Gastroesophageal sphincter (tissue), 4 donors: ENCODE measurements at regions not wholly inside any gene's neighbourhood (a gene's known extent, or its start where the extent isn't known, plus 50 kb on each side); places are given as distances from the start of the nearest gene placed in this dataset.

Source experiments
- ATAC-seq: fragments of 150-250 bp; one replicate; pipeline ENCODE4 v1.9.1; 2016; ENCODE audit warnings: mild to moderate bottlenecking, moderate library complexity
- H3K27ac ChIP-seq, 4 donors: fragments of 200-600 bp; sonication (generic) in 3 of 4; 1 replicate in 3 of 4; 2 replicates in 1 of 4; pipeline ENCODE4 v1.5.1; 2016 to 2019
- H3K27me3 ChIP-seq: fragments of 200-600 bp; sonication (generic); one replicate; pipeline ENCODE4 v1.5.1; 2019
- H3K36me3 ChIP-seq, 2 donors: fragments of 200-600 bp; sonication (generic); one replicate each; pipeline ENCODE4 v1.5.1; 2019; ENCODE audit warnings: control low read depth in 1 of 2
- H3K4me1 ChIP-seq, 3 donors: fragments of 200-600 bp; sonication (generic); 1 replicate in 2 of 3; 2 replicates in 1 of 3; pipeline ENCODE4 v1.5.1; 2016 to 2019; ENCODE audit warnings: control low read depth in 2 of 3
- H3K4me3 ChIP-seq, 2 donors: fragments of 200-600 bp; sonication (generic); one replicate each; pipeline ENCODE4 v1.5.1; 2019; ENCODE audit warnings: mild to moderate bottlenecking in 1 of 2, moderate library complexity in 1 of 2
- H3K9me3 ChIP-seq, 3 donors: fragments of 200-600 bp; sonication (generic); one replicate each; pipeline ENCODE4 v1.5.1; 2017 to 2019; ENCODE audit warnings: control low read depth in 2 of 3
- EP300 ChIP-seq: sonication (generic); formaldehyde crosslinking; IDR thresholded peaks from one replicate; pipeline ENCODE4 v1.6.1; 2017; ENCODE audit warnings: antibody characterized with exemption, mild to moderate bottlenecking
- POLR2A ChIP-seq, 2 donors: fragments of 450-650 bp; IDR thresholded peaks; one replicate each; pipeline ENCODE4 v1.6.1; 2017; ENCODE audit warnings: antibody characterized with exemption in 2 of 2, mild to moderate bottlenecking in 2 of 2, moderate library complexity in 1 of 2
- POLR2AphosphoS5 ChIP-seq: sonication (generic); formaldehyde crosslinking; IDR thresholded peaks from one replicate; pipeline ENCODE4 v1.6.1; 2017; ENCODE audit warnings: antibody characterized with exemption
- WGBS, 2 donors: methylation state at CpG; one replicate each; pipeline ENCODE4 v1.1.5; 2018; ENCODE audit warnings: low coverage in 1 of 2; 5-methylcytosine and 5-hydroxymethylcytosine counted together
- TF ChIP-seq, protein P1 (sequence below), 4 experiments: fragments of 200-600 bp in 2 of 4; fragments of 450-650 bp in 2 of 4; sonication (generic) in 1 of 4; IDR thresholded peaks; one replicate each; pipeline ENCODE4 v1.5.1; 2017 to 2019; ENCODE audit warnings: antibody characterized with exemption in 4 of 4, mild to moderate bottlenecking in 2 of 4, moderate library complexity in 2 of 4

DNA sequence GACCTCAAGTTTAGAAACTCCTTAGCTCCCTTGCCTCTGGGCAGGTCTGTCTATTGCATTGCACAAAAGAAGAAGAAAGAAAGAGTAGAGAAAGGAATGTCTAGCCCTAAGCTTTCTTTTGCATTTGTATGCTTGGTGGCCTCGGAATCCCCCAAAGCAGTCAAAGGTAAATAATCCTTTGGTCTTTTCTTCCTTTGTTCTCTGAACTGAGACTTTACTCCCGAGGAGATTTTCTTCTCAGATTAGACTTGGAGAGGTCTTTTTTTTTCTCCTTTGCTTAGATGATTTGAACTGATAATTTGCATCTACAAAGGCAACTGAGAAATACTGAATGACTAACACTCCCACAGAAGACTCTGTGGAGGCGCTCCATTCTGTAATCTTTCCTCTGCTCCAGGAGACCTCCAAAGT lies 93.2 kb downstream of the AKR1D1 start:
- no peaks in the 10 kb centered on the region for H3K27me3 ChIP-seq
- WGBS, 2 donors: 22 to 38% methylated on average over 3 of the region's 3 CpGs
- no peak overlapping the region for H3K27ac ChIP-seq
- no peaks in the 10 kb centered on the region for H3K4me1 ChIP-seq
- ATAC-seq: no peak
- peaks cover 0 to 23% (median 0%) of the 10 kb centered on the region in 3 donors for H3K9me3 ChIP-seq
- TF ChIP-seq, protein P1, sequence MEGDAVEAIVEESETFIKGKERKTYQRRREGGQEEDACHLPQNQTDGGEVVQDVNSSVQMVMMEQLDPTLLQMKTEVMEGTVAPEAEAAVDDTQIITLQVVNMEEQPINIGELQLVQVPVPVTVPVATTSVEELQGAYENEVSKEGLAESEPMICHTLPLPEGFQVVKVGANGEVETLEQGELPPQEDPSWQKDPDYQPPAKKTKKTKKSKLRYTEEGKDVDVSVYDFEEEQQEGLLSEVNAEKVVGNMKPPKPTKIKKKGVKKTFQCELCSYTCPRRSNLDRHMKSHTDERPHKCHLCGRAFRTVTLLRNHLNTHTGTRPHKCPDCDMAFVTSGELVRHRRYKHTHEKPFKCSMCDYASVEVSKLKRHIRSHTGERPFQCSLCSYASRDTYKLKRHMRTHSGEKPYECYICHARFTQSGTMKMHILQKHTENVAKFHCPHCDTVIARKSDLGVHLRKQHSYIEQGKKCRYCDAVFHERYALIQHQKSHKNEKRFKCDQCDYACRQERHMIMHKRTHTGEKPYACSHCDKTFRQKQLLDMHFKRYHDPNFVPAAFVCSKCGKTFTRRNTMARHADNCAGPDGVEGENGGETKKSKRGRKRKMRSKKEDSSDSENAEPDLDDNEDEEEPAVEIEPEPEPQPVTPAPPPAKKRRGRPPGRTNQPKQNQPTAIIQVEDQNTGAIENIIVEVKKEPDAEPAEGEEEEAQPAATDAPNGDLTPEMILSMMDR (IDR thresholded peaks at IDR 0.05): no peak
- TF ChIP-seq POLR2A (IDR thresholded peaks at IDR 0.05): no peak
- TF ChIP-seq EP300: no peak
- no peak for TF ChIP-seq POLR2AphosphoS5
- H3K36me3 ChIP-seq: no peaks in the 10 kb centered on the region
- H3K4me3 ChIP-seq: no peak overlapping the region

DNA sequence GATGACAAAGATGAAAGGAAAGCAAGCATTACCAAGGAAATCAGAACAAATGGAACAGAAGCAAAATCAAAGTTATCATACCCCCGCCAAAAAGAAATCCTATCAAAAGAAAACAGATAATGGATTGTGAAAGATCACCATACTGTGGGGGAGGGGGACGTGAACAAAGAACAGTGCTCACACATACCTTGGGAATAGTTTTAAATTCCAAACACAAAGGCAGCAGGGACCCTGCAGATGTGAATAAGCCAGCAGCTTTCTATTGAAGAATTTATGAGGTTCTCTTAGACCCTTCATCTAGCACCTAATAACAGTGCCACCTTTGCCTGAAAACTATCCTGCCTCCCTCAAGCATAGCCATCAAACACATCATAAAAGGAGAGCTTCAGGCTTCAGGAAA lies 94.0 kb downstream of the AKR1D1 start:
- Histone ChIP-seq H3K9me3 (peaks cover 0 to 15% (median 0%) of the 10 kb centered on the region in 3 donors), H3K4me3 (no peak overlapping the region), H3K36me3 (no peaks in the 10 kb centered on the region), H3K27me3 (no peaks in the 10 kb centered on the region), H3K27ac (no peak overlapping the region), H3K4me1 (no peaks in the 10 kb centered on the region)
- no peak for ATAC-seq
- 27 to 36% methylated on average over 2 of the region's 2 CpGs for WGBS, 2 donors
- TF ChIP-seq POLR2A (IDR thresholded peaks at IDR 0.05) (no peak), POLR2AphosphoS5 (no peak), EP300 (no peak)
- TF ChIP-seq, protein P1 (IDR thresholded peaks at IDR 0.05): no peak

DNA sequence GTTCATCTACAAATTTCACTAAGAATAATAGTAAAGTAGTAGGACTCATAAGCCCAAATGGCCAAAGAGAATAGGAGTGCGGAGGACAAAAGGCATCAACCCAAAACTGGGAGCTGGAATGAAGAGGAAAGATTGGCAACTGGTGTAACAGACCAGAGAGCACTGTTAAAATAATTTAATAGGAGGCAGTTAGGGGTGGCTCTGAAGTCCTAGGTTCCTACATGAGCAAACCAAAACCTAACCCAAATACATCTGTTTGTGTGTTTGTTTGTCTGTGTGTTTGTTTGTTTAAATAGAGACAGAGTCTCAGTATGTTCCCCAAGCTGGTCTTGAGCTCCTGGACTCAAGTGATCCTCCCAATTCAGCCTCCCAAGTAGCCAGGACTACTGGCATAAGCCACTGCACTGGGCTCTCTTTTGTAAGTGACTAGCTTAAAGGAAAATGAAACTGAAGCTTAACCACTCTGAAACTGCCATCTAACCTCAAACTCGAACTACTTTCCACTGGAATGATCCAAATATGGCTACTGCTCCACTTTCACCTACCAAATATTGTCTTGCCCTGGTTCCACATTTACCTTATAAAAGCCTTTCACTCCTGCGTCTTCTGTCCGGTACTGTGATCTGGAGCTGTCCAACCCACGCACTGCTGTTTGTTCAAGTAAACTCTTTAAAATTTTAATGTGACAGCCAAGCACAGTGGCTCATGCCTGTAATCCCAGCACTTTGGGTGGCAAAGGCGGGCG lies 94.9 kb downstream of the AKR1D1 start:
- H3K4me1 ChIP-seq: no peaks in the 10 kb centered on the region
- ATAC-seq: no peak
- no peaks in the 10 kb centered on the region for H3K36me3 ChIP-seq
- no peak overlapping the region for H3K4me3 ChIP-seq
- TF ChIP-seq POLR2AphosphoS5 (no peak), POLR2A (IDR thresholded peaks at IDR 0.05) (no peak), EP300 (no peak)
- TF ChIP-seq, protein P1 (IDR thresholded peaks at IDR 0.05): no peak
- 61 to 66% methylated on average over 5 of the region's 7 CpGs for WGBS, 2 donors
- H3K9me3 ChIP-seq: peaks cover 0 to 15% (median 0%) of the 10 kb centered on the region in 3 donors
- H3K27me3 ChIP-seq: no peaks in the 10 kb centered on the region
- no peak overlapping the region for H3K27ac ChIP-seq

DNA sequence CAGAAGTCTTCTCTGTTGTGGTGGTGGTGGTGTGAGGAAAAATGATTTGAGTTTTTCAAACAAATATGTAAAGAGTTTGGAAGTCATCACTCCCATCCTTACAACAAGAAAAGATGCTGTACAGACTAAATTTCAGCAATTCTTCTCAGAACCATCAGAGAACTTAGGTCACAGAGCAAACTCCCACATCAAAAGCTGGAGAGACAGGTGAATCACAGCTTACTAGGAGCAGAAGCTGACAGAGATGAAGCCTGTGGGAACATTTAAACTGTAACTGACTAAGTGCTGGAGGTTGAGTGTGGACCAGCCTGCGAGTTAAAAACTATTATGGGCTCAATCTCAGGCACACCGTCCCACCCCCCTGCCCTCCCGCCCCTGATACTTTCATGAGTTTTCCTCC lies 97.3 kb downstream of the AKR1D1 start:
- 87% methylated on average over 3 of the region's 3 CpGs; no CpG with 5 or more reads in 1 of the 2 donors for WGBS, 2 donors
- peaks cover 0 to 15% (median 0%) of the 10 kb centered on the region in 3 donors for H3K9me3 ChIP-seq
- no peak overlapping the region for H3K27ac ChIP-seq
- H3K4me3 ChIP-seq: no peak overlapping the region
- TF ChIP-seq POLR2AphosphoS5: no peak
- TF ChIP-seq, protein P1 (IDR thresholded peaks at IDR 0.05): no peak
- no peak for TF ChIP-seq POLR2A (IDR thresholded peaks at IDR 0.05)
- TF ChIP-seq EP300: no peak
- H3K4me1 ChIP-seq: no peaks in the 10 kb centered on the region
- H3K27me3 ChIP-seq: no peaks in the 10 kb centered on the region
- H3K36me3 ChIP-seq: no peaks in the 10 kb centered on the region
- ATAC-seq: no peak

DNA sequence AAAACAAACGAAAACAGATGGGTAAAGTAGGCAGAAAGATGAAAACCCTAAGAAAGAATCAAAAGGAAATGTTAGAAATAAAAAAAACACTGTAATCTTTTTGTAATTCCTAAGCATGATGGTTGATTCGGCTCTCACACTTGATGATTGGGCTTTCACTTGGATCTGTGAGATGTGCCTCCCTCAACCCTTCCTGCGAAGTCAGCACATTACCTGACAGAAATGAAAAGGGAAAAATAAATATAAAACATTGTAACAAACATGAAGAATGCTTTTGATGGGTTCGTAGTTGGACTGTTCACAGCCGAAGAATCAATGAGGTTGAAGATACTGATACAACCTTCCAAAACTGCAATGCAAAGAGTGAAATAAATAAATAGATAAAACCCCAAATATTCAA lies 99.8 kb downstream of the AKR1D1 start:
- no peak for ATAC-seq
- H3K4me3 ChIP-seq: no peak overlapping the region
- H3K27ac ChIP-seq: no peak overlapping the region
- peaks cover 0 to 15% (median 0%) of the 10 kb centered on the region in 3 donors for H3K9me3 ChIP-seq
- no peaks in the 10 kb centered on the region for H3K36me3 ChIP-seq
- no peaks in the 10 kb centered on the region for H3K4me1 ChIP-seq
- H3K27me3 ChIP-seq: no peaks in the 10 kb centered on the region
- WGBS, 2 donors: 86 to 90% methylated on average over 2 to 5 of the region's 5 CpGs
- TF ChIP-seq POLR2A (IDR thresholded peaks at IDR 0.05) (no peak), EP300 (no peak), POLR2AphosphoS5 (no peak)
- TF ChIP-seq, protein P1 (IDR thresholded peaks at IDR 0.05): no peak
